Liver (tissue), 8 donors: ENCODE measurements at regions not wholly inside any gene's neighbourhood (a gene's known extent, or its start where the extent isn't known, plus 50 kb on each side); places are given as distances from the start of the nearest gene placed in this dataset.

Source experiments
- DNase-seq: peaks from one replicate; pipeline ENCODE4 v3.0.0-alpha.2; 2017; ENCODE audit warnings: low spot score
- H3K27ac ChIP-seq, 2 donors: one replicate each; pipeline ENCODE4 v1.7.0; 2013; ENCODE audit warnings: inconsistent platforms in 2 of 2, low read length in 2 of 2, control low read depth in 1 of 2, low read depth in 1 of 2, mild to moderate bottlenecking in 1 of 2
- H3K27me3 ChIP-seq, 4 donors: one replicate each; pipeline versions ENCODE4 v1.6.1 to v1.7.0; 2013; ENCODE audit warnings: low read length in 3 of 4, inconsistent platforms in 1 of 4, mild to moderate bottlenecking in 1 of 4, moderate library complexity in 1 of 4; ENCODE audit not compliant: control insufficient read depth in 4 of 4, insufficient read depth in 4 of 4
- H3K36me3 ChIP-seq, 4 donors: one replicate each; pipeline versions ENCODE4 v1.6.1 to v1.7.0; 2013; ENCODE audit warnings: low read length in 3 of 4, mild to moderate bottlenecking in 3 of 4, low read depth in 1 of 4, moderate library complexity in 1 of 4; ENCODE audit not compliant: control insufficient read depth in 4 of 4, insufficient read depth in 3 of 4
- H3K4me1 ChIP-seq, 4 donors: one replicate each; pipeline versions ENCODE4 v1.6.1 to v1.7.0; 2013; ENCODE audit warnings: low read length in 3 of 4, mild to moderate bottlenecking in 3 of 4, moderate library complexity in 1 of 4; ENCODE audit not compliant: control insufficient read depth in 4 of 4, insufficient read depth in 4 of 4
- H3K4me3 ChIP-seq, 3 donors: one replicate each; pipeline versions ENCODE4 v1.6.1 to v1.7.0; 2013; ENCODE audit warnings: low read length in 3 of 3, control low read depth in 1 of 3, low read depth in 1 of 3, mild to moderate bottlenecking in 1 of 3
- H3K9ac ChIP-seq, 2 donors: one replicate each; pipeline ENCODE4 v1.7.0; 2013; ENCODE audit warnings: low read length in 2 of 2, mild to moderate bottlenecking in 2 of 2, moderate library complexity in 2 of 2, control low read depth in 1 of 2, low read depth in 1 of 2
- H3K9me3 ChIP-seq, 4 donors: one replicate each; pipeline versions ENCODE4 v1.6.1 to v1.7.0; 2013; ENCODE audit warnings: low read length in 3 of 4; ENCODE audit not compliant: control insufficient read depth in 4 of 4
- ATF3 ChIP-seq: IDR thresholded peaks from 2 replicates; pipeline ENCODE4 v1.6.1; 2016; ENCODE audit warnings: antibody characterized with exemption
- CTCF ChIP-seq: fragments of 150-350 bp; IDR thresholded peaks from 2 replicates; pipeline ENCODE4 v1.5.1; 2017; ENCODE audit warnings: improper control_type of control experiment, low read depth, low read length; ENCODE audit not compliant: missing input control
- EGR1 ChIP-seq, 2 donors: IDR thresholded peaks; 2 replicates each; pipeline ENCODE4 v1.6.1; 2016 to 2018; ENCODE audit warnings: antibody characterized with exemption in 2 of 2, low read depth in 2 of 2
- FOXA1 ChIP-seq: IDR thresholded peaks from 2 replicates; pipeline ENCODE4 v1.6.1; 2016; ENCODE audit warnings: antibody characterized with exemption
- FOXA2 ChIP-seq: IDR thresholded peaks from 2 replicates; pipeline ENCODE4 v1.6.1; 2016; ENCODE audit warnings: antibody characterized with exemption
- HNF4A ChIP-seq, 2 donors: conservative IDR thresholded peaks; 2 replicates each; pipeline ENCODE4 v1.6.1; 2016; ENCODE audit warnings: antibody characterized with exemption in 2 of 2, mild to moderate bottlenecking in 2 of 2
- JUND ChIP-seq, 2 donors: IDR thresholded peaks; 2 replicates each; pipeline ENCODE4 v1.6.1; 2016; ENCODE audit warnings: antibody characterized with exemption in 2 of 2
- MAX ChIP-seq: IDR thresholded peaks from 2 replicates; pipeline ENCODE4 v1.6.1; 2016; ENCODE audit warnings: antibody characterized with exemption
- NR2F2 ChIP-seq: IDR thresholded peaks from 2 replicates; pipeline ENCODE4 v1.6.1; 2016; ENCODE audit warnings: antibody characterized with exemption
- REST ChIP-seq: IDR thresholded peaks from 2 replicates; pipeline ENCODE4 v1.6.1; 2016; ENCODE audit warnings: antibody characterized with exemption, mild to moderate bottlenecking
- RXRA ChIP-seq, 2 donors: IDR thresholded peaks; 2 replicates each; pipeline ENCODE4 v1.6.1; 2017 to 2018; ENCODE audit warnings: antibody characterized with exemption in 2 of 2, mild to moderate bottlenecking in 1 of 2
- SP1 ChIP-seq: IDR thresholded peaks from 2 replicates; pipeline ENCODE4 v1.6.1; 2018; ENCODE audit warnings: antibody characterized with exemption, mild to moderate bottlenecking
- TAF1 ChIP-seq: conservative IDR thresholded peaks from 2 replicates; pipeline ENCODE4 v1.6.1; 2016; ENCODE audit warnings: antibody characterized with exemption, mild to moderate bottlenecking
- YY1 ChIP-seq: IDR thresholded peaks from 2 replicates; pipeline ENCODE4 v1.6.1; 2016; ENCODE audit warnings: antibody characterized with exemption, mild to moderate bottlenecking
- WGBS: extraction: QIAGEN DNeasy Blood & Tissue Kit; methylation state at CpG from one replicate; pipeline ENCODE4 v1.1.7; 2013; 5-methylcytosine and 5-hydroxymethylcytosine counted together
- donor health status: healthy.
- donor health status: healthy.
- donor health status: healthy.
- donor health status: healthy.
- donor health status: healthy.

- no peak for TF ChIP-seq MAX
- TF ChIP-seq EGR1 (IDR thresholded peaks at IDR 0.05; ENCODE audit: low read depth in 2 of 2): no peak
- no peak for TF ChIP-seq YY1
- TF ChIP-seq NR2F2: no peak
- TF ChIP-seq FOXA2: no peak
- TF ChIP-seq RXRA (IDR thresholded peaks at IDR 0.05): no peak
- TF ChIP-seq REST: no peak
- TF ChIP-seq ATF3: no peak
- 89% methylated on average over 6 of the region's 6 CpGs for WGBS
These were observed 534.2 kb upstream of the PLXNA2 start for GRCh38 chr1:208778417-208778816.

GRCh38 chr1:208781391-208782045 lies 537.3 kb upstream of the PLXNA2 start:
- 58% methylated on average over 3 of the region's 3 CpGs for WGBS
- TF ChIP-seq ATF3 (no peak), FOXA1 (no peak), HNF4A (conservative IDR thresholded peaks at IDR 0.05) (no peak), YY1 (no peak), JUND (IDR thresholded peaks at IDR 0.05) (no peak), FOXA2 (no peak), SP1 (no peak), TAF1 (no peak), CTCF (no peak), EGR1 (IDR thresholded peaks at IDR 0.05; ENCODE audit: low read depth in 2 of 2) (no peak)
- Histone ChIP-seq H3K36me3 (no peaks in the 10 kb centered on the region), H3K4me3 (no peak overlapping the region), H3K27me3 (no peaks in the 10 kb centered on the region), H3K9ac (no peak overlapping the region), H3K9me3 (no peaks in the 10 kb centered on the region), H3K4me1 (no peaks in the 10 kb centered on the region), H3K27ac (no peak overlapping the region)
- DNase-seq: no peak

More at GRCh38 chr1:208778417-208778816, 534.2 kb upstream of the PLXNA2 start:
- no peak overlapping the region for H3K4me3 ChIP-seq
- H3K27ac ChIP-seq: no peak overlapping the region
- H3K9ac ChIP-seq: no peak overlapping the region
- H3K9me3 ChIP-seq: no peaks in the 10 kb centered on the region
- H3K27me3 ChIP-seq: no peaks in the 10 kb centered on the region
- DNase-seq: no peak
- no peaks in the 10 kb centered on the region for H3K36me3 ChIP-seq
- no peaks in the 10 kb centered on the region for H3K4me1 ChIP-seq
